SK-N-DZ (cell line): ENCODE measurements at regions not wholly inside any gene's neighbourhood (a gene's known extent, or its start where the extent isn't known, plus 50 kb on each side); places are given as distances from the start of the nearest gene placed in this dataset.

Experiments used
- DNase-seq: peaks from one replicate; pipeline ENCODE4 v3.0.0-alpha.2; 2015; ENCODE audit warnings: low spot score

GRCh38 chr20:6954219-6954618 lies 186.7 kb downstream of the BMP2 start:
- no peak for DNase-seq

- no peak for DNase-seq
These were observed 188.6 kb downstream of the BMP2 start for GRCh38 chr20:6956056-6956455.

- DNase-seq = no peak
These were observed 189.1 kb downstream of the BMP2 start for GRCh38 chr20:6956574-6956973.

- no peak for DNase-seq
These were observed 192.4 kb downstream of the BMP2 start for GRCh38 chr20:6959900-6960312.

- no peak for DNase-seq
These were observed 199.2 kb downstream of the BMP2 start for GRCh38 chr20:6966721-6967120.

- DNase-seq = no peak
These were observed 207.4 kb downstream of the BMP2 start for GRCh38 chr20:6974838-6975237.

GRCh38 chr20:6975311-6975710 lies 207.8 kb downstream of the BMP2 start:
- DNase-seq = no peak

- DNase-seq = no peak
These were observed 208.8 kb downstream of the BMP2 start for GRCh38 chr20:6976106-6976900.

- DNase-seq = no peak
These were observed 212.1 kb downstream of the BMP2 start for GRCh38 chr20:6979621-6980020.

- DNase-seq = no peak
These were observed 225.5 kb downstream of the BMP2 start for GRCh38 chr20:6993011-6993410.

- no peak for DNase-seq
These were observed 226.0 kb downstream of the BMP2 start for GRCh38 chr20:6993511-6993910.

GRCh38 chr20:6994452-6994851 lies 227.0 kb downstream of the BMP2 start:
- DNase-seq = no peak

GRCh38 chr20:6998909-6999308 lies 231.4 kb downstream of the BMP2 start:
- DNase-seq = no peak

GRCh38 chr20:6999381-6999780 lies 231.9 kb downstream of the BMP2 start:
- no peak for DNase-seq

GRCh38 chr20:7003598-7003997 lies 236.1 kb downstream of the BMP2 start:
- no peak for DNase-seq

- no peak for DNase-seq
These were observed 237.3 kb downstream of the BMP2 start for GRCh38 chr20:7004801-7005200.

GRCh38 chr20:7010527-7010926 lies 243.0 kb downstream of the BMP2 start:
- DNase-seq = no peak

- no peak for DNase-seq
These were observed 247.8 kb downstream of the BMP2 start for GRCh38 chr20:7015257-7015656.

- DNase-seq = no peak
These were observed 255.1 kb downstream of the BMP2 start for GRCh38 chr20:7022597-7022996.

- no peak for DNase-seq
These were observed 258.1 kb downstream of the BMP2 start for GRCh38 chr20:7025635-7026034.

- no peak for DNase-seq
These were observed 261.5 kb downstream of the BMP2 start for GRCh38 chr20:7029019-7029418.

- no peak for DNase-seq
These were observed 263.7 kb downstream of the BMP2 start for GRCh38 chr20:7031222-7031621.

GRCh38 chr20:7038029-7038428 lies 270.5 kb downstream of the BMP2 start:
- DNase-seq = no peak

GRCh38 chr20:7057611-7058010 lies 290.1 kb downstream of the BMP2 start:
- DNase-seq = no peak
